Neutrophil (primary cell): ENCODE measurements at regions not wholly inside any gene's neighbourhood (a gene's known extent, or its start where the extent isn't known, plus 50 kb on each side); places are given as distances from the start of the nearest gene placed in this dataset.

Experiments
- H3K27ac ChIP-seq: fragments of 200-600 bp; sonication (generic); 2 replicates; pipeline ENCODE4 v1.5.1; 2016; ENCODE audit warnings: mild to moderate bottlenecking, moderate library complexity
- H3K27me3 ChIP-seq: fragments of 200-600 bp; sonication (generic); 2 replicates; pipeline ENCODE4 v1.6.0; 2016; ENCODE audit warnings: mild to moderate bottlenecking
- H3K36me3 ChIP-seq: fragments of 200-600 bp; sonication (generic); 2 replicates; pipeline ENCODE4 v1.5.1; 2017
- H3K4me1 ChIP-seq, 2 experiments: fragments of 200-600 bp in 1 of 2; sonication (generic) in 1 of 2; 1 replicate in 1 of 2; 2 replicates in 1 of 2; pipeline versions ENCODE4 v1.5.1 to v1.6.1; 2013 to 2016; ENCODE audit warnings: low read depth in 1 of 2, low read length in 1 of 2, mild to moderate bottlenecking in 1 of 2, moderate library complexity in 1 of 2; ENCODE audit not compliant: control insufficient read depth in 1 of 2, insufficient read depth in 1 of 2
- H3K4me3 ChIP-seq, 2 experiments: fragments of 200-600 bp in 1 of 2; sonication (generic) in 1 of 2; 1 replicate in 1 of 2; 2 replicates in 1 of 2; pipeline ENCODE4 v1.5.1; 2013 to 2016; ENCODE audit warnings: low read depth in 1 of 2, low read length in 1 of 2, mild to moderate bottlenecking in 1 of 2, moderate library complexity in 1 of 2
- H3K9me3 ChIP-seq: fragments of 200-600 bp; sonication (generic); 2 replicates; pipeline ENCODE4 v1.5.1; 2016
- TF ChIP-seq, protein P1 (sequence below): fragments of 200-600 bp; sonication (generic); IDR thresholded peaks from 2 replicates; pipeline ENCODE4 v1.5.1; 2016; ENCODE audit warnings: antibody characterized with exemption

DNA sequence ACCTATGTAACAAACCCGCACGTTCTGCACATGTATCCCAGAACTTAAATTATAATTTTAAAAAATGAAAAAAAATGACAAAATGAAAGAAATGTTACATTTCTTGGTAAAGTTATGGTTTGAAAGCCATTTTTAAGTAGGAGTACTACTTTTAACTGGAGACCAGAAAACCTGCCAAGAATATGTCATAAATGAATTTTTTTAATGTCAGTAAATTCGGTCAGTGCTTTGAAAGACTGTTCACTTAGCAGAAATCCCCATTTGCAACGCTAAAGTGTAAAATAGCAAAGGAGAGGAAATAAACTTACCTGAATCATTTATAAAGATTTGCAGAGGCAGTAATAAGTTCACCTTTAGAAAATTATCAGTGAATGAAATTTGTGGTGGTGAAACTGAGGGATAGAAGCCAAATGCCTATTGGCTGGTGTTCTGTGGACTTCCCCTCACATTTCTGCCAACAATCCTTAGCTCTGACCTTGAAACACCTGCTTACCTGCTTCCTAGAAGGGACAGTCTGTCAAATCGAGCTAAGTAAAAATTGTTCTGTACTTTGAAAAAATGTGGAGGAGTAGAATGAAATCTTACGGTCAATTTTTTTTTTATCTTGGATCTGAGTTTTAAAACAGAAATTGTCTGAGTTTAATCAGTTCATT is 714.2 kb downstream of the SLC6A15 start:
- no peak overlapping the region for H3K4me3 ChIP-seq
- no peaks in the 10 kb centered on the region for H3K36me3 ChIP-seq
- H3K4me1 ChIP-seq: no peaks in the 10 kb centered on the region
- TF ChIP-seq, protein P1, sequence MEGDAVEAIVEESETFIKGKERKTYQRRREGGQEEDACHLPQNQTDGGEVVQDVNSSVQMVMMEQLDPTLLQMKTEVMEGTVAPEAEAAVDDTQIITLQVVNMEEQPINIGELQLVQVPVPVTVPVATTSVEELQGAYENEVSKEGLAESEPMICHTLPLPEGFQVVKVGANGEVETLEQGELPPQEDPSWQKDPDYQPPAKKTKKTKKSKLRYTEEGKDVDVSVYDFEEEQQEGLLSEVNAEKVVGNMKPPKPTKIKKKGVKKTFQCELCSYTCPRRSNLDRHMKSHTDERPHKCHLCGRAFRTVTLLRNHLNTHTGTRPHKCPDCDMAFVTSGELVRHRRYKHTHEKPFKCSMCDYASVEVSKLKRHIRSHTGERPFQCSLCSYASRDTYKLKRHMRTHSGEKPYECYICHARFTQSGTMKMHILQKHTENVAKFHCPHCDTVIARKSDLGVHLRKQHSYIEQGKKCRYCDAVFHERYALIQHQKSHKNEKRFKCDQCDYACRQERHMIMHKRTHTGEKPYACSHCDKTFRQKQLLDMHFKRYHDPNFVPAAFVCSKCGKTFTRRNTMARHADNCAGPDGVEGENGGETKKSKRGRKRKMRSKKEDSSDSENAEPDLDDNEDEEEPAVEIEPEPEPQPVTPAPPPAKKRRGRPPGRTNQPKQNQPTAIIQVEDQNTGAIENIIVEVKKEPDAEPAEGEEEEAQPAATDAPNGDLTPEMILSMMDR: no peak
- H3K27me3 ChIP-seq: no peaks in the 10 kb centered on the region
- no peaks in the 10 kb centered on the region for H3K9me3 ChIP-seq
- no peak overlapping the region for H3K27ac ChIP-seq

DNA sequence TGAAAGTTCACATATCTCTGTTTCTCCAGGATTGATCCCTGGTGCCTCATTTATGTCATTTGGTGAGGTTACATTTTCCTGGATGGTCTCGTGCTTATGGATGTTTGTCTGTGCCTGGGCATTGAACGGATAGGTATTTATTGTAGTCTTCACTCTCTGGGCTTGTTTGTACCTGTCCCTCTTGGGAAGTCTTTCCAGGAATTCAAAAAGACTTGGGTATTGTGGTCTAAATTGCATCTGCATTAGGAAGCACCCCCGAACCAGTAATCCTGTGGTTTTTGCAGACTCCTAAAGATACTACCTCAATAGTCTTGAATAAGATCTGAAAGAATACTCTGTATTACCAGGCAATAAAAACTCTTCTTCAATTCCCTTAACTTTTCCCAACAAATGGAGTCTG is 720.8 kb downstream of the SLC6A15 start:
- H3K27me3 ChIP-seq: no peaks in the 10 kb centered on the region
- H3K9me3 ChIP-seq: no peaks in the 10 kb centered on the region
- TF ChIP-seq, protein P1: no peak
- H3K4me1 ChIP-seq: no peaks in the 10 kb centered on the region
- H3K36me3 ChIP-seq: no peaks in the 10 kb centered on the region
- H3K27ac ChIP-seq: no peak overlapping the region
- no peak overlapping the region for H3K4me3 ChIP-seq

DNA sequence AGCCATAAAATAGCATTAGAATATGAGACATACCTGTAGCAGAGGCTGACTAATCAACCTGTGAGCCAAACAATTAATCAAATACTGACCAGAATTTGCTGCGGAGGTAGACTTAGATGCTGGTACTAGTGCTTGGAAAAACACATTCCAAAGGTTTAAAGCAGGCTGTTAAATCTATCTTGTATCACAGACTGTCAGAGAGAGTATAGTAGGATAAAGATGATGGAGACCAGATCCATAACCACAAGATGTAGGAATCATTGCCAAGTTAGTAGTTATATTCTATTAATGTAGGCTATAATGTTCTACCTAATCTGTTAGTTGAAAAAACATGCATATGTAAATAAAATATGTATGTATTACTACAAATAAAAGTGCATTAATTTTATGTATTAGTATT is 726.2 kb downstream of the SLC6A15 start:
- no peaks in the 10 kb centered on the region for H3K4me1 ChIP-seq
- no peaks in the 10 kb centered on the region for H3K27me3 ChIP-seq
- no peak overlapping the region for H3K27ac ChIP-seq
- H3K9me3 ChIP-seq: no peaks in the 10 kb centered on the region
- H3K4me3 ChIP-seq: no peak overlapping the region
- TF ChIP-seq, protein P1: no peak
- no peaks in the 10 kb centered on the region for H3K36me3 ChIP-seq

DNA sequence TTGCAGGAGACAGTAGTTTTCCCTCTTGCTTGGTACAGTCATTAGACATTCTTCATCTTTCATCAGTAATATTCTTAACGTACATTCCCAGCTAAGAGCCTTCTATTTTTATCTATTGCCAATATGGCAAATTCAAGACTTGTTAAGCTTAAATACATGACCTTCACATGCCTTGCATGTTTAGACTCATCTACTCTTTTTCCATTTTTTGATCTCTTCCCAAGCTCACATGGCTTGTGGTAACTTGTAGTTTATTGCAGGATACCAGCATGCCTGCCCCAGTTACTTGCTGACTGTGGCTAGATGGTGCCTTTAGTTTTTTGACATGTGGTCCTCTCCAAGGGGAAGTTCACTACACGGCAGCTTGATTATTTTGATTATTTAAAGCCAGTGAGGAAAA is 729.0 kb downstream of the SLC6A15 start:
- TF ChIP-seq, protein P1: no peak
- H3K27me3 ChIP-seq: no peaks in the 10 kb centered on the region
- no peak overlapping the region for H3K4me3 ChIP-seq

DNA sequence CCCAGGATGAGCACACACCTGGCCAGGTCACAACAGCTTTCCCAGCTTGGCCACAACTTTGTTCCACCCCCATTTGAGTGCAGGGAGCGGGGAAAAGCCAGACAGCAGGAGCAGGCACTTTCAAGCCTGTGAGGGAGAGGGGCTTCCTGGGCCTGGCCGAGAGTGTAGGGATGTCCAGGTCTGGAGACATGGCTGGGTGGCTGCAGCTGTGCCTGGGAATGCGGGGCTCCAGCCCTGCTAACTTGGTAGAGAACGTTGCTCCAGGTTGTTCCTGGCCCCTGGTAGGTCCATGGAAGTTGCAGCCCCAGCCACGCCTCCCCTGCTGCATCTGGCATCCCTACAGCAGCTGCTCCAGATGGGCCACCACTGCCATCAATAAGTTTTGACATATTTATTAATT is 738.5 kb downstream of the SLC6A15 start:
- no peak overlapping the region for H3K27ac ChIP-seq
- no peaks in the 10 kb centered on the region for H3K36me3 ChIP-seq
- TF ChIP-seq, protein P1: no peak

More for the DNA sequence above, 729.0 kb downstream of the SLC6A15 start:
- Histone ChIP-seq H3K4me1 (no peaks in the 10 kb centered on the region), H3K9me3 (no peaks in the 10 kb centered on the region), H3K36me3 (no peaks in the 10 kb centered on the region), H3K27ac (no peak overlapping the region)

More for the DNA sequence above, 738.5 kb downstream of the SLC6A15 start:
- Histone ChIP-seq H3K4me3 (no peak overlapping the region), H3K4me1 (no peaks in the 10 kb centered on the region), H3K27me3 (no peaks in the 10 kb centered on the region), H3K9me3 (no peaks in the 10 kb centered on the region)
